Endothelial cell of umbilical vein (primary cell): ENCODE measurements at regions not wholly inside any gene's neighbourhood (a gene's known extent, or its start where the extent isn't known, plus 50 kb on each side); places are given as distances from the start of the nearest gene placed in this dataset.

Source experiments
- BruUV-seq: library from RNA; stranded (reverse); fragments of 400-500 nt; replicated peaks from 2 replicates; lab custom pipeline; 2021; lab: Mats Ljungman, UMichigan
- CTCF ChIA-PET: fragments of 300-600, 350-600 bp; sonication (Branson Sonifier 250); formaldehyde crosslinking; loops from one replicate; lab custom pipeline; 2021; ENCODE audit warnings: antibody characterized with exemption, inconsistent platforms; lab: Charles Lee
- POLR2A ChIA-PET: fragments of 300-600, 350-600 bp; sonication (Branson Sonifier 250); formaldehyde crosslinking; loops from one replicate; lab custom pipeline; 2021; ENCODE audit warnings: antibody characterized with exemption, inconsistent platforms; lab: Charles Lee
- DNase-seq: peaks from one replicate; pipeline ENCODE4 v3.0.0-alpha.2; 2011; ENCODE audit warnings: low read depth, low spot score
- FAIRE-seq: peaks from 2 replicates; lab custom pipeline; 2011; peaks lifted over from hg19 to GRCh38; lab: Jason Lieb, UNC
- H2AFZ ChIP-seq: 2 replicates; pipeline ENCODE4 v1.6.0; 2012; ENCODE audit warnings: low read depth, low read length, control low read depth, inconsistent platforms
- H3K27ac ChIP-seq: 2 replicates; pipeline ENCODE4 v1.5.1; 2011; ENCODE audit warnings: low read depth, mild to moderate bottlenecking, control low read depth, low read length, moderate library complexity; ENCODE audit not compliant: insufficient read depth
- H3K27me3 ChIP-seq, 2 experiments: 2 replicates each; pipeline versions ENCODE4 v1.6.0 to v1.6.1; 2011; ENCODE audit warnings: low read length in 2 of 2, mixed read lengths in 1 of 2; ENCODE audit not compliant: control insufficient read depth in 2 of 2, insufficient read depth in 2 of 2
- H3K36me3 ChIP-seq, 2 experiments: 2 replicates in 1 of 2; 3 replicates in 1 of 2; pipeline ENCODE4 v1.5.1; 2011; ENCODE audit warnings: low read length in 2 of 2, mild to moderate bottlenecking in 1 of 2, moderate library complexity in 1 of 2; ENCODE audit not compliant: control insufficient read depth in 2 of 2, insufficient read depth in 2 of 2; ENCODE audit errors: extremely low read depth in 1 of 2
- H3K4me1 ChIP-seq: 3 replicates; pipeline ENCODE4 v1.5.1; 2011; ENCODE audit warnings: mild to moderate bottlenecking, low read length; ENCODE audit not compliant: control insufficient read depth, insufficient read depth; ENCODE audit errors: extremely low read depth
- H3K4me2 ChIP-seq: 2 replicates; pipeline ENCODE4 v1.6.1; 2011; ENCODE audit warnings: low read length, control low read depth, mixed read lengths; ENCODE audit not compliant: insufficient read depth
- H3K4me3 ChIP-seq, 3 experiments: fragments of 200-600 bp in 1 of 3; sonication (generic), shearing (Covaris generic) in 1 of 3; replicated peaks in 1 of 3; 2 replicates each; pipeline ENCODE4 v1.5.1; 2011 to 2016; ENCODE audit warnings: control low read depth in 3 of 3, low read length in 3 of 3, mild to moderate bottlenecking in 2 of 3, inconsistent platforms in 1 of 3, low read depth in 1 of 3, moderate library complexity in 1 of 3; ENCODE audit not compliant: insufficient read depth in 1 of 3
- H3K79me2 ChIP-seq: 2 replicates; pipeline ENCODE4 v1.6.0; 2012; ENCODE audit warnings: low read length, inconsistent platforms; ENCODE audit not compliant: control insufficient read depth, insufficient read depth
- H3K9ac ChIP-seq: replicated peaks from 2 replicates; pipeline ENCODE3; 2011; ENCODE audit warnings: low read length, control low read depth; ENCODE audit not compliant: insufficient read depth; ENCODE audit errors: extremely low read depth
- H3K9me1 ChIP-seq: replicated peaks from 3 replicates; pipeline ENCODE4 v1.6.0; 2011; ENCODE audit warnings: mild to moderate bottlenecking, low read length; ENCODE audit not compliant: control insufficient read depth, insufficient read depth; ENCODE audit errors: extremely low read depth
- H3K9me3 ChIP-seq: replicated peaks from 2 replicates; pipeline ENCODE4 v1.5.1; 2012; ENCODE audit warnings: low read length, inconsistent platforms; ENCODE audit not compliant: control insufficient read depth, insufficient read depth
- H4K20me1 ChIP-seq: replicated peaks from 2 replicates; pipeline ENCODE3; 2011; ENCODE audit warnings: mild to moderate bottlenecking, low read length; ENCODE audit not compliant: control insufficient read depth, insufficient read depth; ENCODE audit errors: extremely low read depth
- EZH2 ChIP-seq: IDR thresholded peaks from 2 replicates; pipeline ENCODE4 v1.6.1; 2012; ENCODE audit warnings: borderline replicate concordance, low read depth, mild to moderate bottlenecking, moderate library complexity, low read length, inconsistent platforms; ENCODE audit not compliant: severe bottlenecking
- FOS ChIP-seq: IDR thresholded peaks from 2 replicates; pipeline ENCODE4 v1.6.1; 2011; ENCODE audit warnings: mild to moderate bottlenecking, low read length, moderate library complexity, borderline replicate concordance; ENCODE audit not compliant: insufficient read depth
- GATA2 ChIP-seq: IDR thresholded peaks from 2 replicates; pipeline ENCODE4 v1.7.0; 2011; ENCODE audit warnings: low read depth, mild to moderate bottlenecking, moderate library complexity, mixed read lengths, low read length; ENCODE audit not compliant: insufficient read length, insufficient read depth
- JUN ChIP-seq: IDR thresholded peaks from 2 replicates; pipeline ENCODE4 v1.6.1; 2011; ENCODE audit warnings: borderline replicate concordance, low read depth; ENCODE audit not compliant: insufficient read length, insufficient read depth
- MYC ChIP-seq: IDR thresholded peaks from one replicate; pipeline ENCODE4 v1.6.1; 2011; ENCODE audit warnings: mild to moderate bottlenecking, low read depth, low read length
- POLR2A ChIP-seq: IDR thresholded peaks from 2 replicates; pipeline ENCODE4 v1.6.1; 2012; ENCODE audit warnings: low read depth, mild to moderate bottlenecking, control low read depth, low read length
- POLR2AphosphoS5 ChIP-seq: IDR thresholded peaks from 2 replicates; pipeline ENCODE4 v1.6.1; 2012; ENCODE audit warnings: low read depth, mild to moderate bottlenecking, control low read depth, low read length, moderate library complexity; ENCODE audit not compliant: insufficient read depth
- dilution Hi-C: fragments of 300-500 bp; cut with MboI; formaldehyde crosslinking; loops from one replicate; pipeline ENCODE4 v1.15.0; 2019; ENCODE audit warnings: low sequenced_read_pairs; ENCODE audit not compliant: extremely low pct_ligation_motif_present
- intact Hi-C: fragments of 100-400 bp; cut with micrococcal nuclease; formaldehyde crosslinking; loops from one replicate; pipeline ENCODE4 v1.10.0; 2022
- TF ChIP-seq, protein P1 (sequence below), 2 donors: IDR thresholded peaks; 1 replicate in 1 of 2; 2 replicates in 1 of 2; pipeline ENCODE4 v1.5.1; 2011; ENCODE audit warnings: low read length in 2 of 2, mild to moderate bottlenecking in 2 of 2, moderate library complexity in 2 of 2, control low read depth in 1 of 2, inconsistent platforms in 1 of 2, low read depth in 1 of 2; ENCODE audit not compliant: insufficient read depth in 1 of 2; ENCODE audit errors: extremely low read depth in 1 of 2
- TF ChIP-seq, protein P2 (sequence below): IDR thresholded peaks from 2 replicates; pipeline ENCODE4 v1.6.1; 2011; ENCODE audit not compliant: insufficient read depth, insufficient read length

DNA sequence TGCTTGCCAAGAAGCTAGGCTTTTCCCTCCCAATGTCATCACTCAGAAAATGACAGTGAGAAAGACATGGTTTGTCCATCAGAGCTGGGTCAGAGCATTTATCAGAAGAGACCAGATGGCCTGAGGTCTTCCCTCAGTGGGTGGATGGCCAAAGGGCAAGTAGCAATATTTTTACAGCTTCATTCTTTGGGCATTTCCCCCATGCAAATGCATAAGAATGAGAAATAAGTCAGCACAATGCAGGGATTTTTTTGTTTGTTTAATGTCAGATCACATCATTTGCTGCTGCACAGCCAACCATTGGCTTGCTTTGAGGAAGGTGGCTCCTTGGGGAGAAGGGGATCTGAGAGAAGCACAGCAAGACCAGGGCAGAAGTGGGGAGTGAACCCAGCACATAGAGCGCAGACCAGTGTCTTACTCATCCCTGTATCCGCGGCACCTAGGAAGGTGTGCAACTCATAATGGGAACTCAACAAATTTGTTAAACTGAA is 209.6 kb downstream of the SEMA6A start:
- intact Hi-C loops (no loop called here), dilution Hi-C loops (no loop called here)
- H3K4me1 ChIP-seq = peaks cover 5% of the 10 kb centered on the region
- DNase-seq = peak; percentile 55
- no peaks in the 10 kb centered on the region for H3K9me1 ChIP-seq
- no peak overlapping the region for H3K4me3 ChIP-seq
- no peak overlapping the region for H3K27ac ChIP-seq
- TF ChIP-seq, protein P1, sequence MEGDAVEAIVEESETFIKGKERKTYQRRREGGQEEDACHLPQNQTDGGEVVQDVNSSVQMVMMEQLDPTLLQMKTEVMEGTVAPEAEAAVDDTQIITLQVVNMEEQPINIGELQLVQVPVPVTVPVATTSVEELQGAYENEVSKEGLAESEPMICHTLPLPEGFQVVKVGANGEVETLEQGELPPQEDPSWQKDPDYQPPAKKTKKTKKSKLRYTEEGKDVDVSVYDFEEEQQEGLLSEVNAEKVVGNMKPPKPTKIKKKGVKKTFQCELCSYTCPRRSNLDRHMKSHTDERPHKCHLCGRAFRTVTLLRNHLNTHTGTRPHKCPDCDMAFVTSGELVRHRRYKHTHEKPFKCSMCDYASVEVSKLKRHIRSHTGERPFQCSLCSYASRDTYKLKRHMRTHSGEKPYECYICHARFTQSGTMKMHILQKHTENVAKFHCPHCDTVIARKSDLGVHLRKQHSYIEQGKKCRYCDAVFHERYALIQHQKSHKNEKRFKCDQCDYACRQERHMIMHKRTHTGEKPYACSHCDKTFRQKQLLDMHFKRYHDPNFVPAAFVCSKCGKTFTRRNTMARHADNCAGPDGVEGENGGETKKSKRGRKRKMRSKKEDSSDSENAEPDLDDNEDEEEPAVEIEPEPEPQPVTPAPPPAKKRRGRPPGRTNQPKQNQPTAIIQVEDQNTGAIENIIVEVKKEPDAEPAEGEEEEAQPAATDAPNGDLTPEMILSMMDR (IDR thresholded peaks at IDR 0.05; ENCODE audit: extremely low read depth in 1 of 2, insufficient read depth in 1 of 2, low read depth in 1 of 2, low read length in 2 of 2) = no peak
- no peak for TF ChIP-seq POLR2A
- TF ChIP-seq, protein P2, sequence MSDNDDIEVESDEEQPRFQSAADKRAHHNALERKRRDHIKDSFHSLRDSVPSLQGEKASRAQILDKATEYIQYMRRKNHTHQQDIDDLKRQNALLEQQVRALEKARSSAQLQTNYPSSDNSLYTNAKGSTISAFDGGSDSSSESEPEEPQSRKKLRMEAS = no peak
- TF ChIP-seq MYC = no peak
- no peak for TF ChIP-seq EZH2
- no peak for TF ChIP-seq FOS
- TF ChIP-seq GATA2 = no peak
- no peak for TF ChIP-seq JUN
- TF ChIP-seq POLR2AphosphoS5 = no peak
- H3K79me2 ChIP-seq = no peaks in the 10 kb centered on the region
- no peaks in the 10 kb centered on the region for H3K9me3 ChIP-seq
- H2AFZ ChIP-seq = no peak overlapping the region
- H3K4me2 ChIP-seq = no peak overlapping the region
- POLR2A ChIA-PET = no interaction called here
- H4K20me1 ChIP-seq = no peaks in the 10 kb centered on the region
- CTCF ChIA-PET = no interaction called here
- FAIRE-seq = no peak
- H3K36me3 ChIP-seq = no peaks in the 10 kb centered on the region
- no peak overlapping the region for H3K9ac ChIP-seq
- H3K27me3 ChIP-seq = no peaks in the 10 kb centered on the region
- no TSS peak for BruUV-seq
